Sigmoid colon (tissue), 6 donors: ENCODE measurements at regions not wholly inside any gene's neighbourhood (a gene's known extent, or its start where the extent isn't known, plus 50 kb on each side); places are given as distances from the start of the nearest gene placed in this dataset.

Experiments used
- DNase-seq: peaks from one replicate; pipeline ENCODE4 v3.0.0-alpha.2; 2019
- H3K27ac ChIP-seq, 4 donors: fragments of 200-600 bp; sonication (generic); one replicate each; pipeline ENCODE4 v1.5.1; 2016 to 2019; ENCODE audit warnings: mild to moderate bottlenecking in 1 of 4
- H3K27me3 ChIP-seq, 3 donors: fragments of 200-600 bp; sonication (generic); one replicate each; pipeline ENCODE4 v1.5.1; 2019; ENCODE audit warnings: mild to moderate bottlenecking in 1 of 3
- H3K36me3 ChIP-seq, 4 donors: fragments of 200-600 bp; sonication (generic); one replicate each; pipeline ENCODE4 v1.5.1; 2016 to 2019
- H3K4me1 ChIP-seq, 4 donors: fragments of 200-600 bp; sonication (generic); one replicate each; pipeline ENCODE4 v1.5.1; 2017 to 2019
- H3K4me3 ChIP-seq, 4 donors: fragments of 200-600 bp; sonication (generic); one replicate each; pipeline ENCODE4 v1.5.1; 2017 to 2019; ENCODE audit warnings: mild to moderate bottlenecking in 2 of 4, moderate library complexity in 1 of 4
- H3K9me3 ChIP-seq, 4 donors: fragments of 200-600 bp in 3 of 4; sonication (generic) in 3 of 4; one replicate each; pipeline versions ENCODE4 v1.5.1 to v1.6.1; 2013 to 2019
- EP300 ChIP-seq, 4 donors: sonication (generic); formaldehyde crosslinking; IDR thresholded peaks; one replicate each; pipeline ENCODE4 v1.6.1; 2017; ENCODE audit warnings: antibody characterized with exemption in 4 of 4
- POLR2A ChIP-seq, 2 donors: fragments of 450-650 bp; IDR thresholded peaks; one replicate each; pipeline ENCODE4 v1.6.1; 2016; ENCODE audit warnings: antibody characterized with exemption in 2 of 2, mild to moderate bottlenecking in 2 of 2, moderate library complexity in 2 of 2
- POLR2AphosphoS5 ChIP-seq, 4 donors: sonication (generic); formaldehyde crosslinking; IDR thresholded peaks; one replicate each; pipeline ENCODE4 v1.6.1; 2017; ENCODE audit warnings: antibody characterized with exemption in 4 of 4
- WGBS, 2 donors: extraction: QIAGEN DNeasy Blood & Tissue Kit; methylation state at CpG; one replicate each; pipeline ENCODE4 v1.1.7; 2013; 5-methylcytosine and 5-hydroxymethylcytosine counted together
- intact Hi-C: fragments of 100-400 bp; cut with DNase I; formaldehyde crosslinking; loops from one replicate; pipeline ENCODE4 v1.15.1; 2023
- TF ChIP-seq, protein P1 (sequence below), 4 experiments: fragments of 450-650 bp in 3 of 4; fragments of 200-600 bp in 1 of 4; IDR thresholded peaks; one replicate each; pipeline ENCODE4 v1.5.1; 2016 to 2019; ENCODE audit warnings: antibody characterized with exemption in 4 of 4, mild to moderate bottlenecking in 3 of 4, moderate library complexity in 2 of 4
- donor health status: healthy with polysubstance abuse.
- donor health status: healthy.

DNA sequence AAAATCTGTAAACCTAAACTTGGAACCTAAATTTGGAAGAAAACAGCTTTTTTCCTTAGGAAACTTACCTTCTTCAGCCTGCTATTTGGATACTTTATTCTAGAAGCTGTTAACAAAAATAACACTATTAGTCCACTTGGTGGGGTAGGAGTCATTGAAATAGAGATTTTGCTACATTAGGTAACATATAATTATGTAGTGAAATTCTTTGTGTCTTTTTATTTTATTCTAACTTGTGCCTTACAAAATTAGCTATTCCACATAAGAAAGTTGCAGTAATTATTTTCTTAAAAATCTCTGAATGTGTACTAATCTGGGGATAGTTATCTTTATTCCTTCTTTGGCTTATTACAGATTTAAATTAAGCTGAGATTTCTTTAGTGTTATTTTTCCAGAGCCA, 360.4 kb upstream of the ROBO2 start:
- intact Hi-C loops = no loop called here
- H3K27me3 ChIP-seq = no peaks in the 10 kb centered on the region
- no peaks in the 10 kb centered on the region for H3K9me3 ChIP-seq
- no peak overlapping the region for H3K27ac ChIP-seq
- H3K4me1 ChIP-seq = no peaks in the 10 kb centered on the region
- TF ChIP-seq POLR2A (IDR thresholded peaks at IDR 0.05) = no peak
- no peak for TF ChIP-seq POLR2AphosphoS5 (IDR thresholded peaks at IDR 0.05)
- no peak for TF ChIP-seq EP300 (IDR thresholded peaks at IDR 0.05)
- TF ChIP-seq, protein P1, sequence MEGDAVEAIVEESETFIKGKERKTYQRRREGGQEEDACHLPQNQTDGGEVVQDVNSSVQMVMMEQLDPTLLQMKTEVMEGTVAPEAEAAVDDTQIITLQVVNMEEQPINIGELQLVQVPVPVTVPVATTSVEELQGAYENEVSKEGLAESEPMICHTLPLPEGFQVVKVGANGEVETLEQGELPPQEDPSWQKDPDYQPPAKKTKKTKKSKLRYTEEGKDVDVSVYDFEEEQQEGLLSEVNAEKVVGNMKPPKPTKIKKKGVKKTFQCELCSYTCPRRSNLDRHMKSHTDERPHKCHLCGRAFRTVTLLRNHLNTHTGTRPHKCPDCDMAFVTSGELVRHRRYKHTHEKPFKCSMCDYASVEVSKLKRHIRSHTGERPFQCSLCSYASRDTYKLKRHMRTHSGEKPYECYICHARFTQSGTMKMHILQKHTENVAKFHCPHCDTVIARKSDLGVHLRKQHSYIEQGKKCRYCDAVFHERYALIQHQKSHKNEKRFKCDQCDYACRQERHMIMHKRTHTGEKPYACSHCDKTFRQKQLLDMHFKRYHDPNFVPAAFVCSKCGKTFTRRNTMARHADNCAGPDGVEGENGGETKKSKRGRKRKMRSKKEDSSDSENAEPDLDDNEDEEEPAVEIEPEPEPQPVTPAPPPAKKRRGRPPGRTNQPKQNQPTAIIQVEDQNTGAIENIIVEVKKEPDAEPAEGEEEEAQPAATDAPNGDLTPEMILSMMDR (IDR thresholded peaks at IDR 0.05) = no peak
- H3K36me3 ChIP-seq = no peaks in the 10 kb centered on the region
- H3K4me3 ChIP-seq = no peak overlapping the region
- no peak for DNase-seq

DNA sequence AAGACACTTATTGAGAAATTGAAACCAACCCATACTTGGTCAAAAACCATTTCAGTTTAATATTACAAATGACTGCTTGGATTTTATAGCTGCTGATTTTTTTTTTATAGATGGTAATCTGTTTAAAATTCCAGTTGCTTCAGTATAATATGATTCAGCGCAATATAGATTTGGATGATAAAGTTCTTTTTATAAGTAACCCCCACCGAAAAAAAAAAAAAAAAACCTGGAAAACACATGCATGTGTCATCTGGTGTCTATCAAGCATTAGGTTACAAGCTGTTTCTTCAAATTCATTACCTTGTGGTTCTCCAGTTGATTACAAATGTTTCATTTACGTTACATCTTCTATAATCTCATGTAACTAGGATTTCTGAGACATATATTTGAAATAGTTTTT, 356.6 kb upstream of the ROBO2 start:
- TF ChIP-seq EP300 (IDR thresholded peaks at IDR 0.05) = no peak
- TF ChIP-seq, protein P1 (IDR thresholded peaks at IDR 0.05) = no peak
- no peak for TF ChIP-seq POLR2A (IDR thresholded peaks at IDR 0.05)
- no peak for TF ChIP-seq POLR2AphosphoS5 (IDR thresholded peaks at IDR 0.05)
- H3K4me3 ChIP-seq = no peak overlapping the region
- no peak overlapping the region for H3K27ac ChIP-seq
- no peaks in the 10 kb centered on the region for H3K36me3 ChIP-seq
- no peak for DNase-seq
- no peaks in the 10 kb centered on the region for H3K9me3 ChIP-seq
- WGBS, 2 donors = 59 to 70% methylated on average over 3 of the region's 3 CpGs
- H3K4me1 ChIP-seq = no peaks in the 10 kb centered on the region
- intact Hi-C loops = loop anchor here (2.0 kb wide), 1 partner anchor 14 kb away; no protein-coding TSS in a partner anchor
- H3K27me3 ChIP-seq = no peaks in the 10 kb centered on the region

DNA sequence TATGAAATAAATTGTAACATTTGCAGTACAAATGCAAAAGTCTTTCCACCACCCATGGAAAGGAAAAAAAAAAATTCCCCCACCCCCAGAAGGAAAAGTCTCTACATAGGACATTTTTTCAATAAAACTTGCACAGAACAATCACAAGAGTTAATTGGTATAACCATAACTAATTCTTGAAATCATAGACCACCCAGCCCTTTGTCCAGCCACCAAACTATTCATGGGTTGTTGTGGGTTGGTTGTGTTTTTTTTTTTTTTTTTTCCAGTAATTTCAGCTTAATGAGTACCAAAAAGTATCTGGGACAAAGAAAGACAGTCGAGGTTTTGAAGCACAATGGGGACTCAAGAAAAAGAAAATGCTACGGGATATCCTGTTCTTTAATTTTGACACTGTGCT, 355.0 kb upstream of the ROBO2 start:
- 82 to 90% methylated on average over 2 of the region's 2 CpGs for WGBS, 2 donors
- no peaks in the 10 kb centered on the region for H3K36me3 ChIP-seq
- TF ChIP-seq, protein P1 (IDR thresholded peaks at IDR 0.05) = no peak
- TF ChIP-seq EP300 (IDR thresholded peaks at IDR 0.05) (no peak), POLR2A (IDR thresholded peaks at IDR 0.05) (no peak), POLR2AphosphoS5 (IDR thresholded peaks at IDR 0.05) (no peak)
- H3K4me3 ChIP-seq = no peak overlapping the region
- DNase-seq = no peak
- no peaks in the 10 kb centered on the region for H3K9me3 ChIP-seq
- H3K27me3 ChIP-seq = no peaks in the 10 kb centered on the region
- H3K4me1 ChIP-seq = no peaks in the 10 kb centered on the region
- H3K27ac ChIP-seq = no peak overlapping the region
- intact Hi-C loops = no loop called here

DNA sequence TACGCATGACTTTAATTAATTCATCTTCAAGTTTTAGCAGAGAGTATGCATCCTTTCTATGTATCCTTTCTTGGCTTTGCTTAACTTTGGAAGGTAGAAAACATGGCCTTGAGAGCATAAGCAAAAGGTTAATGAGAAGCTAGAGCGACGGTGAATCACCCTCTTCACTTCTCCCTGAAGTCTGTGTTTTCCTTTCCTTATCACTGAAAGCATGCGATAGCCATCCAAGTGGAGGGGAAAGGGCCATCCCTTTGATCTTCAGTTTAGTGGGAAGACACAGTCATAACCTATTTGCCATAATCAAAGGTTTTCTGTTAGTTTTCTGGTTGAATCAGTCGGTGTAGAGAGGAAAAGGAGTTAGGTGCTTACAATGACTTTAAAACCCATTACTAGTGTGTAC, 354.0 kb upstream of the ROBO2 start:
- no peak for TF ChIP-seq POLR2AphosphoS5 (IDR thresholded peaks at IDR 0.05)
- TF ChIP-seq POLR2A (IDR thresholded peaks at IDR 0.05) = no peak
- TF ChIP-seq EP300 (IDR thresholded peaks at IDR 0.05) = no peak
- TF ChIP-seq, protein P1 (IDR thresholded peaks at IDR 0.05) = no peak
- H3K4me1 ChIP-seq = no peaks in the 10 kb centered on the region
- DNase-seq = no peak
- no peaks in the 10 kb centered on the region for H3K36me3 ChIP-seq
- H3K27ac ChIP-seq = no peak overlapping the region
- H3K4me3 ChIP-seq = no peak overlapping the region
- intact Hi-C loops = no loop called here
- H3K27me3 ChIP-seq = no peaks in the 10 kb centered on the region
- no peaks in the 10 kb centered on the region for H3K9me3 ChIP-seq
- WGBS, 2 donors = 19 to 43% methylated on average over 5 of the region's 5 CpGs

DNA sequence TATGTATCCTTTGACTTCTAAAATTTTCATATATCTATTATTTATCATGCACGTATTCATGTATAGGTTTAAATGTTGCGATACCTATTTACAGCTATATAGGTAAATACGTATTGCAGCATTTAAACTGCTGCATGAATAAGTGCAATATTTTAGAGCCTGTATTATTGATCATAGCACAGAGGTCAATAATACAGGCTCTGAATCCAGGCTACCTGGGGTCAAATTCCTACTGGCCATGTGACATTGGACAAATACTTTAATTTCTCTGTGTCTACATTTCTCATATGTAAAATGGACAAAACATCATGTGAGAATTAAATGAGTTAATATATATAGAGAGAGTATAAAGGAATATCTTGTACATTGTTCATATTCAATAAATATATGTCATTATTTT, 352.9 kb upstream of the ROBO2 start:
- TF ChIP-seq POLR2AphosphoS5 (IDR thresholded peaks at IDR 0.05) (no peak), POLR2A (IDR thresholded peaks at IDR 0.05) (no peak)
- Histone ChIP-seq H3K36me3 (no peaks in the 10 kb centered on the region), H3K27ac (no peak overlapping the region), H3K4me3 (no peak overlapping the region), H3K4me1 (no peaks in the 10 kb centered on the region), H3K9me3 (no peaks in the 10 kb centered on the region), H3K27me3 (no peaks in the 10 kb centered on the region)
- WGBS, 2 donors = 95 to 97% methylated on average over 3 of the region's 3 CpGs
- intact Hi-C loops = no loop called here
- no peak for DNase-seq
